ENCODE measurements at regions not wholly inside any gene's neighbourhood (a gene's known extent, or its start where the extent isn't known, plus 50 kb on each side); places are given as distances from the start of the nearest gene placed in this dataset.

- H3K9me3 Mint-ChIP-seq: peaks cover 0 to 3% of the 10 kb centered on the region in 2 donors
- H3K4me3 Mint-ChIP-seq: no peak overlapping the region
- ATAC-seq (replicated peaks in 1 of 2) (no peak), DNase-seq (no peak)
- peaks cover 23% of the 10 kb centered on the region for H3K27me3 Mint-ChIP-seq (ENCODE audit: low read depth)
- no peaks in the 10 kb centered on the region for H3K36me3 Mint-ChIP-seq (ENCODE audit: insufficient read depth in 2 of 2)
- H3K4me1 Mint-ChIP-seq (ENCODE audit: low read depth): no peaks in the 10 kb centered on the region
- H3K27ac Mint-ChIP-seq: no peak overlapping the region
These were observed 51.5 kb upstream of the DLX6 start for GRCh38 chr7:96953676-96954513.

All from activated T-cell treated with anti-CD3 and anti-CD28 coated beads, Interleukin-2, amount 50 U/mL, for 72 hours (primary cell).